Keratinocyte (primary cell): ENCODE measurements at regions not wholly inside any gene's neighbourhood (a gene's known extent, or its start where the extent isn't known, plus 50 kb on each side); places are given as distances from the start of the nearest gene placed in this dataset.

Source experiments
- DNase-seq: peaks from one replicate; pipeline ENCODE4 v3.0.0-alpha.2; 2011; ENCODE audit warnings: low read depth, missing footprints, low spot score
- FAIRE-seq: peaks from 2 replicates; lab custom pipeline; 2011; peaks lifted over from hg19 to GRCh38; lab: Jason Lieb, UNC
- H2AFZ ChIP-seq: 2 replicates; pipeline ENCODE4 v1.6.0; 2012; ENCODE audit warnings: low read length, control low read depth, inconsistent platforms; ENCODE audit not compliant: control insufficient read depth
- H3K27ac ChIP-seq: 2 replicates; pipeline ENCODE4 v1.5.1; 2011; ENCODE audit warnings: low read length; ENCODE audit not compliant: control insufficient read depth, insufficient read depth
- H3K27me3 ChIP-seq: 3 replicates; pipeline ENCODE4 v1.6.0; 2011; ENCODE audit warnings: low read length; ENCODE audit not compliant: control insufficient read depth, insufficient read depth; ENCODE audit errors: extremely low read depth
- H3K36me3 ChIP-seq, 2 experiments: 2 replicates in 1 of 2; 3 replicates in 1 of 2; pipeline ENCODE4 v1.5.1; 2011; ENCODE audit warnings: low read length in 2 of 2, mild to moderate bottlenecking in 1 of 2; ENCODE audit not compliant: control insufficient read depth in 2 of 2, insufficient read depth in 2 of 2; ENCODE audit errors: extremely low read depth in 1 of 2
- H3K4me1 ChIP-seq: 3 replicates; pipeline ENCODE4 v1.5.1; 2011; ENCODE audit warnings: low read length; ENCODE audit not compliant: control insufficient read depth, insufficient read depth; ENCODE audit errors: extremely low read depth
- H3K4me2 ChIP-seq: 3 replicates; pipeline ENCODE4 v1.6.0; 2011; ENCODE audit warnings: low read depth, low read length; ENCODE audit not compliant: control insufficient read depth, insufficient read depth; ENCODE audit errors: extremely low read depth
- H3K4me3 ChIP-seq, 3 experiments: fragments of 200-600 bp in 1 of 3; sonication (generic) in 1 of 3; 2 replicates in 2 of 3; 3 replicates in 1 of 3; pipeline ENCODE4 v1.5.1; 2011 to 2016; ENCODE audit warnings: low read length in 3 of 3, mild to moderate bottlenecking in 3 of 3, control low read depth in 2 of 3, inconsistent platforms in 1 of 3, low read depth in 1 of 3, mixed read lengths in 1 of 3, mixed run types in 1 of 3, moderate library complexity in 1 of 3; ENCODE audit not compliant: control insufficient read depth in 2 of 3, insufficient read depth in 2 of 3; ENCODE audit errors: extremely low read depth in 1 of 3
- H3K79me2 ChIP-seq: 2 replicates; pipeline ENCODE4 v1.6.0; 2012; ENCODE audit warnings: low read length; ENCODE audit not compliant: control insufficient read depth, insufficient read depth
- H3K9ac ChIP-seq: 3 replicates; pipeline ENCODE4 v1.6.0; 2011; ENCODE audit warnings: low read length; ENCODE audit not compliant: control insufficient read depth, insufficient read depth; ENCODE audit errors: extremely low read depth
- H3K9me1 ChIP-seq: 3 replicates; pipeline ENCODE4 v1.6.0; 2011; ENCODE audit warnings: low read length; ENCODE audit not compliant: control insufficient read depth, insufficient read depth; ENCODE audit errors: extremely low read depth
- H3K9me3 ChIP-seq: 2 replicates; pipeline ENCODE4 v1.5.1; 2012; ENCODE audit warnings: low read depth, low read length; ENCODE audit not compliant: control insufficient read depth
- H4K20me1 ChIP-seq: 3 replicates; pipeline ENCODE4 v1.6.0; 2011; ENCODE audit warnings: low read length; ENCODE audit not compliant: control insufficient read depth, insufficient read depth; ENCODE audit errors: extremely low read depth
- CTCF ChIP-seq, 3 experiments: IDR thresholded peaks in 1 of 3; conservative IDR thresholded peaks in 1 of 3; optimal IDR thresholded peaks in 1 of 3; 2 replicates in 2 of 3; 3 replicates in 1 of 3; pipeline versions ENCODE3 to v1.5.1; 2011; ENCODE audit warnings: low read length in 3 of 3, mild to moderate bottlenecking in 3 of 3, moderate library complexity in 2 of 3, control low read depth in 1 of 3, inconsistent platforms in 1 of 3; ENCODE audit not compliant: insufficient read depth in 2 of 3; ENCODE audit errors: extremely low read depth in 1 of 3
- EZH2 ChIP-seq: IDR thresholded peaks from one replicate; pipeline ENCODE4 v1.6.1; 2012; ENCODE audit warnings: inconsistent platforms, mild to moderate bottlenecking, low read length, moderate library complexity
- dilution Hi-C: fragments of 300-500 bp; cut with MboI; formaldehyde crosslinking; loops from one replicate; pipeline ENCODE4 v1.7.0; 2020; ENCODE audit warnings: low sequenced_read_pairs; ENCODE audit not compliant: extremely low pct_ligation_motif_present

- Histone ChIP-seq H3K27ac (no peak overlapping the region), H3K27me3 (no peaks in the 10 kb centered on the region), H3K36me3 (no peaks in the 10 kb centered on the region), H3K79me2 (no peaks in the 10 kb centered on the region), H3K9me1 (no peaks in the 10 kb centered on the region), H3K4me3 (no peak overlapping the region), H4K20me1 (no peaks in the 10 kb centered on the region), H3K9ac (no peak overlapping the region), H2AFZ (no peak overlapping the region), H3K4me2 (no peak overlapping the region), H3K4me1 (no peaks in the 10 kb centered on the region), H3K9me3 (no peaks in the 10 kb centered on the region)
- TF ChIP-seq EZH2: no peak
- TF ChIP-seq CTCF (optimal IDR thresholded peaks at IDR 0.05 in 1 of 3, IDR thresholded peaks at IDR 0.05 in 1 of 3, conservative IDR thresholded peaks at IDR 0.05 in 1 of 3; ENCODE audit: extremely low read depth in 1 of 3, insufficient read depth in 2 of 3, low read length in 3 of 3): no peak
- dilution Hi-C loops: no loop called here
- no peak for DNase-seq
- no peak for FAIRE-seq
Observed at GRCh38 chr10:65133652-65134051, 1612.5 kb downstream of the REEP3 start.

- dilution Hi-C loops: no loop called here
- H3K4me3 ChIP-seq: no peak overlapping the region
- TF ChIP-seq CTCF (optimal IDR thresholded peaks at IDR 0.05 in 1 of 3, IDR thresholded peaks at IDR 0.05 in 1 of 3, conservative IDR thresholded peaks at IDR 0.05 in 1 of 3; ENCODE audit: extremely low read depth in 1 of 3, insufficient read depth in 2 of 3, low read length in 3 of 3) (no peak), EZH2 (no peak)
- FAIRE-seq (no peak), DNase-seq (no peak)
- H3K9me1 ChIP-seq: no peaks in the 10 kb centered on the region
- no peaks in the 10 kb centered on the region for H4K20me1 ChIP-seq
- H2AFZ ChIP-seq: no peak overlapping the region
- no peaks in the 10 kb centered on the region for H3K27me3 ChIP-seq
- H3K79me2 ChIP-seq: no peaks in the 10 kb centered on the region
- no peak overlapping the region for H3K4me2 ChIP-seq
- H3K4me1 ChIP-seq: no peaks in the 10 kb centered on the region
- no peaks in the 10 kb centered on the region for H3K9me3 ChIP-seq
- no peak overlapping the region for H3K9ac ChIP-seq
- H3K36me3 ChIP-seq: no peaks in the 10 kb centered on the region
- H3K27ac ChIP-seq: no peak overlapping the region
Observed at GRCh38 chr10:65135508-65135907, 1614.3 kb downstream of the REEP3 start.
